Stimulated activated CD4-positive, alpha-beta T cell treated with anti-CD3 and anti-CD28 coated beads, Interleukin-2, amount 100 ng/mL, for 48 hours (primary cell): ENCODE measurements at regions not wholly inside any gene's neighbourhood (a gene's known extent, or its start where the extent isn't known, plus 50 kb on each side); places are given as distances from the start of the nearest gene placed in this dataset.

Source experiments
- DNase-seq, 2 donors: peaks; one replicate each; pipeline ENCODE4 v3.0.0-alpha.2; 2020

DNA sequence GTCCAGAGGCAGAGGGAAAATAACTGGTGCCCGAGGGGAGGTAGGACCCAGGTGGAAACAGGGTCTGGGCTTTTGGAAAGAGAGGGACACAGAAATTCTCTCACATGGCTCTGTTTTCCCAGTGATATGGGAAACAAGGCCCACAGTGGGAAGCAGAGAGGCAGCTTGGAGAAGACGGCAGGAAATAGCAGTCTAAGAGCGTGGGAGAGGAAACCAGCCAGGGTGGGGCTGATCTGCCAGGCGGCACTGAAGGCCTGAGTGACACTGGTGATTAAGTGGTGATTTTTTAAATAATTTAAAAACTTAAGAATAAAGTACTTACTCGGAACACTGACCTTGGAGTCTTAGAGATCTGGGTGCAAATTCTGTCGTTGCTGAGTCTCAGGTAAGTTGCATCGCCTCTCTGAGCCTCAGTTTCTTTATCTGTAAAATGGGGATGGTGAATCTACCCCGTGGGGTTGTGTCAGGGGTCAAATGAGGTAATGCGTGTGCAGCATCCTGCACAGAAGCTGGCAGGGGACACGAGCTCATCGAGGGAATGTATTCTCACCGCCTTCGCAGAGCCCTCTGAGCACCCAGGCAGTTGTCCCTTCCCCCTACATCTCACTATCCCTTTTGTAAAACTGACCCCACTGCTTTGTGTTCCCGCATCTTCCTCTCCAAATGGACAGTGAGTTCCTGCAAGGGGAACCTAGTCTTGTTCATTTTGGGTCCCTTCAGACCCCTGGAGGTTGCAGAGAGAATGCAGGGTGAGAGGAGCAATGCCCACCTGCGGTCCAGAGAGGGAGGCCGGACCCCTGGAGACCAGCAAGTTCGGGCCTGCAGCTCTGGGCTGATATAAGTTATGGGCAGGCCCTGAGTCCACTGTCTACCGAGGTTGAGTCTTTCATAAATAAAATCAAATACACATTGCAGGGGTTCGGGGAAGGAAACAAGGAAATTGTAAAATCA lies 228.6 kb upstream of the PMEPA1 start:
- no peak for DNase-seq

DNA sequence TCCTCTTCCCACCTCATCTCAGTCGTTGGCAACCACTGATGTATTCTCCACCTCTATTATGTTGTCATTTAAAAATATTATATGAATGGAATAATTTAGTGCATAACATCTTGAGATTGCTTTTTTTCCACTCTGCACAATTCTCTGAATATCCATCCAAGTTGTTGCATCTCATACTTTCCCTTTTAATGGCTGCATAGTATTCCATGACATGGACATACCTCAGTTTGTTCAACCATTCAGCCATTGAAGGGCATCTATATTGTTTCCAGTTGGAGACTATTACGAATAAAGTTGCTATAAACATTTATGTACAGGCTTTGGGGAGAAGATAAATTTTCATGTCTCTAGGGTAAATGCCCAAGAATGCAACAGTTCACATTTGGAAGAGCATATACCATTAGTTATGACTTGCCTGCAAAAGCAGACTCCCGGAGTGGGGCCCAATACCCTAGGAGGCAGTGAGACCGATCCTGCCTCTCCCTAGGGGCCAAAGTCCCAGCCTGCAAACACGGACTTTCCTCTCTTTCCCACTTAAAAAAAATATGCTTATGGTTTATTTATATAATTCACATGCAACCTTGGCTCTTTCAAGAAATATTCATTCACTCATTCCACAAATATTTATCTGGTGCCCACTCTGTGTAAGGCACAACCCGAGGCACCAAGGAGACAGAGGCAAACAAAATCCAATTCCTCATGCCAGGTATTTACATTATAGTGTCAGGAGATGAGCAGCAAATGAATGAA lies 227.0 kb upstream of the PMEPA1 start:
- no peak for DNase-seq

DNA sequence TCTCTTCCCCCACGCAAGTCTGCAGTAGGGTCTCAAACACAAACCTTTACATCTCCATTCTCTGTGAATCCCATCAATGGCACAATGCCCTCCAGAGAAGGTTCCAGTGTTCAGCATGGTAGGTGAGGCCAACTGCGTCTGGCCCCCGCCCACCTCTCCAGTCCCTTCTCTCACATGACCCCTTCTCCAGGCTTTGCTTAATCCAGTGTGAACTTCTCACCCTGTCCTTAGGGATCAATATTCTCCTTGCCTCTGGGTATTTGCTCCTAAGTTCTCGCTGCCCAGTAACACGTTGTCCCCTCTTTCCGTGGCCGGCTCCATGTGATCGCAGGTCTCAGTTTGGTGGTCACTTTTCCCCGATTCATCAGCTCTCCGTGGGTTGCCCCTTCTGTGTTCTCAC lies 225.1 kb upstream of the PMEPA1 start:
- DNase-seq: no peak

DNA sequence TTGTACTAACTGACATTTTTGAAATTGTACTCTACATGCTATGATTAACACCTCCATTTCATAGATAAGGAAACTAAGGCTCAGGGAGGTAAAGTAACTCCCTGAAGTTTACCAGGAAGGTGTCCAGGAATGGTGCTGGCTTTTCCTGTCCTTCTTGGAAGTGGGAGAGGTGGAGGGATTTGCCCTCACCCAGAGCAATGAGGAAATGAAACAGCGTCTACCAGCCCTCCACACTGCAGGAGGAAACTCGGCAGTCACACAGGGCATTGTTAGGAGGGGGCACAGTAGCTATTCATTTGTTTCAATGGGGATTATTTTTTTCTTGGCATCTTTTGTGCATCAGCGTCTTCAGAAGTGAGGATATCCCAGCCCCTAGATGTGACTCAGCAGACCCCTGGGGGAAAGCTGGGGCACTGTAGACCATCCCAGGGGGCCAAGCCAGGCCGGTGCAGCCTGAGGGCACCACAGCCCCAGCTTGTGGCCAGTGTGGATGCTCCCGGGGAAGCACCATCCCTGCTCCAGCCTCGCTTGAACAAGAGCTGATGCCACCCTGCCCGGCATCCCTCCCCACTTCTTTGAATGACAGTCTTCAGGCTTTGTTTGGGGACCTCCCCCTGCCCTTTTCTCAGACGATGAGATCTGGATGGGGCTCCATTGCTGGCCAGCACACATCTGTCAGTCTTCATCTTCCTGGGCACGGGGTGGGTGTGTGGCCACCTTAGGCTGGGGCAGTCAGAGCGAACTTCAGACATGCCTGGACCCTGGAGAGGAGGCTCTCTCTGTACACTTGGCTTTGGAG lies 224.4 kb upstream of the PMEPA1 start:
- DNase-seq: no peak

DNA sequence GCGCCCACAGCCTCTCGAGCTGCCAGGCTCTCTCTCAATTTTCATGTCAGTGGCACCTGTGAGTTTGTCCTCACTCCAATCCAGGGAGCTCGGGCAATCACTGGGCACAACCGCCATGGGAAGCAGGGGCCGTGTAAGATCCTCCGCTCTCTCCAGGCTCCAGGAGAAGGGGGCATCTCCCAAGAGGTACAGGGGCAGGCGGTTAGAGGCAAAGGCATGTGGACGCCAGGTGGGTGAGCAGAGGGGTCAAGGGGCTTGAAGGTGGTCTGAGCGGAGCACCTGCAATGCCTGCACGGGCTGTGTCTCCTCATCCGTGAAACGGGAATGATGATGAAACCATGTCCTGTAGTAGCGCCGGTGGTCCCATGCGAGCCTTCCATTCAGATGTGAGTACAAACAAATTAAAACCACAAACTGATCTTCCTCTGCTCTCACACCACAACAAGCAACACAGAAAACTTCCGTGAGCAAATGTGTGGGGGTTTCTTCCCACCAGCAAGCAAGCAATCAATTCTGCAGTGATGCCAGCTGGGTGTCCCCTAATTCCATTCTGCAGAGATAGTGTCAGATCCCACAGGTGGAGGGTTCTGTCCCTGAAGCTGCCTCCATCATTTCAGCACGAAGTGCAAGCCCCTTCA lies 222.5 kb upstream of the PMEPA1 start:
- DNase-seq: no peak

DNA sequence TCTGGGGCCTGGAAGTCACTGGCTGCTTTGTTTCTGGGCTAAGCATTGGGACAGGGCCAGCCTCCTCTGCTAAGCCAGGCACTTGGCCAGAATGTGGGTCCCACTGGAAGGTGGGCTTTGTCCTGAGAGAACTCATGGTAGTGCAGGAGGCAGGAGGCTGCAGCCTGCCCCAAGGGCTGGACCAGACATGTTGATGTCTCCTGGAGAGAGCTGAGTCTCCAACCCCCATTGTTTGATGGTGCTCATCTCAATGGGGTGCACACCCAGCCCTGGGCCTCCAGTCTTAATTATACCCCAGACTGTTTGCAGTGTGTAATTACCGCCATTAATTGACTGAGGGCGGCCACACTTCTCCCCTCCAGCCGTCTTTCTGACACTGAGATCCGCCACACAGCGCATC lies 220.5 kb upstream of the PMEPA1 start:
- DNase-seq: no peak

DNA sequence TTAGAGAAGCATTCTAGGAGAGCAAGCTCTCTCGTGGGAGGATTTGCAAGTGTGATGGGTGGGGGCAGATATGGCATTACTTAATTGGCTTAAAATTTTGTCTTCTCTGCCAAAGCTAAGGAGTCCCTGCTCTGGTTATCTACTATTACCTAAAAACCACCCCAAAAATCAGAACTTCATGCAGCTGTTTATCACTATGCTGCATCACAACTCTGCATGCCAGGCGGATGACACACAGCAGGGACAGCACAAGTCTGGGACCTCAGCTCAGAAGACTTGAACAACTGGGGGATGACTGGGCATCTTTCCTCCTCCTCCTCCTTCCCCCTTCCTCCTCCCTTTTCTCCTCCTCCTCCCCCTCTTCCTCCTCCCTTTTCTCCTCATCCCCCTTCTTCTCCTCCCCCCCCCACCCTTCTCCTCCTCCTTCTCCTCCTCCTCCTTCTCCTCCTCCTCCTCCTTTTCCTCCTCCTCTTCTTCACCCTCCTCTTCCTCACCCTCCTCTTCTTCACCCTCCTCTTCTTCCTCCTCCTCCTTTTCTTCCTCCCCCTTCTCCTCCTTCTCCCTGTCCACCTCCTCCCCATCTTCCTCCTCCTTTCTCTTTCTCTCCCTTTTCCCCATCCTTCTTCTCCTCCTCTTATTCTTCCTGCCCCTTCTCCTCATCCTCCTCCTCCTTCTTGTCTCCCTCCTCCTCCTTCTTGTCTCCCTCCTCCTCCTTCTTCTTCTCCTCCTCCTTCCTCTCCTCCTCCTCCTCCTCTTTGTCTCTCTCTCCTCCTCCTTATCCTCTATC lies 218.6 kb upstream of the PMEPA1 start:
- no peak for DNase-seq

DNA sequence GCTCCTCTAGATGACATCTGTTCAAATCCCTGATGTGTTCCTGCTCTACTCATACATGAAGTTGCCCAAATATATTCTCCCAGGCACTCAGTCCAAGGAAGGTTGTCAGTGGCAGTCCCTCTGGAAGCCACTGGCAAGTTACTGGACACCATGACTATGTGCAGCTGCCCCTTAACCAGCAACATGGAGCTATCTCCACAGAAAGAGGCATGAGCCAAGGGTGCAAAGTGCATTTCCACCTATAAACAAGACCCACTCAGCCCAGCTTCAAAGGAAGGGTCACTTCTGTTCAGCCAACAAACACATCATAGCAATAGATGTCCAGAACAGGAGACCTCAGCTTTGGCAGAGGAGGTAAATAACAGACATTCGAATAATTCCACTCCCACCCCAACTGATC lies 217.6 kb upstream of the PMEPA1 start:
- no peak for DNase-seq

DNA sequence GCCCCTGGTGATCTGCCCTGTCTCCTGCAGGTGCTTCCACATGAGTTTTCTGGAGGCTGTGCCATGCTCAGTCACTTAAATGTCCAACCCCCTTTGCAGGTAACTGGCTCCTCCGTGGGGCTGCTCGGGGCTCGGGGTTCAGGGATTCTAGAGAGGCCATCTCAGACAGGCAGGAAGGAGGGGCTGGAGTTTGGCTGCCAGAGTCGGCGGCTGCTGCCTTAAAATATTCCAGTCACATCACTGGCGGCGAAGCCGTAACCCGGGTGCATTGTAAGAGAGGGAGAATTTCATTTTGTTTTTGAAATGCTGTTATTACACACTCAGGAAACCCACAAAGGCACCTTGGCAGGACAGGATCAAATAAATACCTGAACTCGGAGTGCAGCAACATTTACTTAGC lies 212.9 kb upstream of the PMEPA1 start:
- DNase-seq: no peak

DNA sequence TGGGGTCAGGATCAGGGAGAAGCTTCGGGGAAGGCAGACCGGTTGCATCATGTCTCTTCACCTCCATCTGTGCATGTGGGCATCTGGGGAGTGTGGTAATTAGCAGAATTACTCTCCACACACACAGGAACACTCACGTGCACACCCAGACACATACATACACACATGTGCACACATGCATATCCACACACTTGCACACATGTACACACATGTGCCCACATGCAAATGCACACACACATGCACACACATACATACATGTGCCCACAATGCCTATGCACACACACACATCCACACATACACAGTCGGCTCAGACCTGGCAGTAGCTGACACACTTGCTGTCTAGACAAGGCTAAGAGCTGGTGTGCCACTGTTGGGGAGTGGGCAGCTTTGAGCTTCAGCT lies 212.3 kb upstream of the PMEPA1 start:
- DNase-seq: no peak

DNA sequence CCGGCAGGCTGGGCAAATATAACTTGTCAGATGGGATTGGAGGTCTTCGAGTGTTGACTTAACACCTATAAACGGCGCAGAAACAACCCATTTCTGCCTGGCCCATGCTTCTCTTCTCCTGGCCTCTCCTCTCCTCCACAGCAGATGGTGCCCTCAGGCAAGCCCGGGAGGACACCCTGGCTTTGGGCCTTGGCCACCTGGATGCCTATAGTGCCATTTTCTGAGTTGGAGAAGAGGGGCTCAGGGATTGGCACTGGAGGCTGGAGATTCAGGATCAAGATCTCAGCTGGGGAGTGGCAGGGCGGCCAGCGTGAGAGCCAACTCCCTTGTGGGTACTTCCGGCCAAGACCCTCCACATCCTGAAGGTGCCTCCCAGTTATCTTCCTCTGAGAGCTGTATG lies 211.9 kb upstream of the PMEPA1 start:
- DNase-seq: no peak

DNA sequence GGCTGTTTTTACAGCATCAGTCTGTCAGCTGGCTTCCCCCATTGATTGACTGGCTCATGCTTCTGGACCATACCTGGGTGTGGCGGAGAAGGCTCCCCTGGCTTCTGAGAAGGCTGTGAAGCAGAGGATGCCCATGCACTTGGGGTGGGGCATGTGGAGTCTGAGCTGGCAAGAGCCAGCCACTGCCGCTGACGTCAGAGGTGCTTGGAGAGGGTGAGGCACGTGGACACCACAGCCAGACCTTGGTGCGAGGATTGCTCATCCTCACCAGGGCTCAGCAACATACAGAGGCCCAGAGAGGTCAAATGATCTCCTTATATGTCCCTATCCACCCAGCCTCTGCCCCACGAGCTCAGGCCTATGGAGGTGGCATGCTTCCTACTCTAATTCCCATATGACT lies 211.2 kb upstream of the PMEPA1 start:
- DNase-seq: no peak

DNA sequence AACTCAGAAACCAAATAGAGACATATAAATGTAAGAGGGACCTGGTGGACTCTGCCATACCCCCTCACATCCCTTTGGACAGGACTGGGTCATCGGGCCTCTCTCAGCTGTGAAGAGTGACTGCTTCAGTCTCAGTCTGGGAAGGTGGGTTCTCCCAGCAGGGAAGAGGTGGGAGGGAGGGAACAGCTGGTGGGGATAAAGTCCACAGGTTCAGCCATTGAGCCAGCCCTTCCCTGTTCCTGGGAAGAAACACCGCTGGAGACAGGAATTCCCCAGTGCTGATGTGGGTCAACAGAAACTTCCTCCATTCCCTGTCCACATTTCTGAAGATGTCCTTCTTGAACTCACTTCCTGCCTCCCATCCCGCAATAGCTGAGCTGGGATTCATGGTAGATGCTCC lies 209.2 kb upstream of the PMEPA1 start:
- DNase-seq: no peak

DNA sequence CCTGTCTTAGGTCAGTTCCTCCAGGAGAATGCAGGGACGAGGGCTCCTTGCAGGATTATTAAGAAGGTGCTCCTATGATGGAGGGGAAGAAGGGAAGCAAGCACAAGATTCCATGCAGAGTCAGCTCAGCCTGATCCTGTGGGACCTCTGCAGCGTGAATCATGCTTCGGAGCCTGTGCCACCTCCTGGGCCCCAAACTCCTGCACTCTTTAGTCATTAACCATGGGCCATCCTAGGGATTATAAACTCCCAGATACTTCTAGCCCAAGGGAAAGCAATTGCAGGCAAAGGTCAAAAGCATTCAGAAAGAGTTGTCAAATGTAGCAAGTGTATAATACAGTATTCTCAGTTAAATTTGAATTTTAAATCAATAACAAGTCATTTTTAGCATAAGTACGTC lies 208.7 kb upstream of the PMEPA1 start:
- DNase-seq: no peak

DNA sequence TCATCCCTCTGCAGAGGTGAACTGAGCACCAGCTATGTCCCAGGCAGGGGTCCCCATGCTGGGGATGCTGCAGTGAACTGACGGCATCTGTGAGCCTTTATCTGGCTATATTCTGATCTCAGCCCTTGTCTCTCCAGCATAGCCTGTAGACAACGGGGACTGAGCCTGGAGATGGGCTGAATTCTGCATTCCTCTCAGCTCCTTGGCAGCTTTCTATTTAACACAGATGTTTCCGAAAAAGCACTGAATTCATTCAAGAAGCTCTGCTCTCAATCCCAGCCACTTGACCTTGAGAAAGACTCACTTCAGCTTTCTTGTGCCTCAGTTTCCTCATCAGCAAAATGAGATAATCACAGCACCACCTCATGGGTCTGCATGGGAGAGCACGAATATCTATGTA lies 204.4 kb upstream of the PMEPA1 start:
- DNase-seq: no peak

DNA sequence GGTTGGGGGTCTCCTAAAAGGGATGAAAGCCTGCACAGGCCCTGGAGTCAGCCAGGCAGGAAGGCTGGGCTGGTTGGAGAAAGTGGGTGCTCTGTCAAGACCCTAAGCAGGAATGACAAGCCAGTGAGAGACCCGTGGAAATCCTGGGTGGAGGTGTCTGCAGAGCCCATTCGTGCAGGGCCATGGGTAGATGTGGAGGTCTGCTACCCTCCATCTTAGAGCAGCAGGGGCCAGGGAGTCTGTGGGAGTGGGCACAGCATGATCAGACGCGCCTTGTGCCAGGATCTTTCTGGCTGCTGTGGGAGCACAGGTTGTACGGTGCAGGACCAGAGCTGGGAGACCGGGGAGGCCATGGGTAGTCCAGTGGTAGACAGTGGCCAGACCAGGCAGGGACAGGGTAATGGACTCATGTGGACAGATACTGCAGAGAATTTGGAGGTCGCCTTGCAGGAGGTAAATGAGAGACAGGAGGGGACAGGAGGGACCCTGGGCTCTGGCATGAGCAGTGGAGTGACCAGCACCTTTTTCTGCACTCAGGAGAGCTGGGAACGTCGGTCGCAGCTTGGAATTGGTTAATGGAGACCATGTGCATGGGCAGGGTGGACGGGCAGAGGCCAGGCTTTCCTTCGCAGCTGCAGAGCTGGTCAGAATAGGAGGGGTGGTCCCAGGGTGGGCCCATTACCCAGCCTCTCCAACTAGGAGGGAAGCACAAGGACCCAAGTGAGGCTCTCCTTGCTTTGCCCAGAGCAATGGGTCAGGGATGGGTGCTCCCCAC lies 203.5 kb upstream of the PMEPA1 start:
- no peak for DNase-seq

DNA sequence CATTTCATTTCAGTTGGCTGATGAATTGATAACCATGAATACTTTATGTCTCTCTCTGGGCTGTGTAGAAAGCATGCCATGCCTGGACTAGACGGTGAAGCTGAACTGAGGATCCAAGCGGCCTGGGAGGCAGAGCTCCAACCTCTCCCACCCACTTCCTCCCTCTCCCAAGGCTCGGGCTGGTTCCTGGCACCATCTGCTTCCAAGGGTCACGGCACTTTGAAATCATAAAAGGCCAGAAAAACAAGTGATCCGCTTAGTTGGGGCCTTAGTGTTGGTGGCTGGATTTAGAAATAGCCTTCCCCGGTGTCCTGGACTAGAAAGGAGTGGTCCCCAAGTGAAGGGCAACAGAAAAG lies 202.4 kb upstream of the PMEPA1 start:
- no peak for DNase-seq

DNA sequence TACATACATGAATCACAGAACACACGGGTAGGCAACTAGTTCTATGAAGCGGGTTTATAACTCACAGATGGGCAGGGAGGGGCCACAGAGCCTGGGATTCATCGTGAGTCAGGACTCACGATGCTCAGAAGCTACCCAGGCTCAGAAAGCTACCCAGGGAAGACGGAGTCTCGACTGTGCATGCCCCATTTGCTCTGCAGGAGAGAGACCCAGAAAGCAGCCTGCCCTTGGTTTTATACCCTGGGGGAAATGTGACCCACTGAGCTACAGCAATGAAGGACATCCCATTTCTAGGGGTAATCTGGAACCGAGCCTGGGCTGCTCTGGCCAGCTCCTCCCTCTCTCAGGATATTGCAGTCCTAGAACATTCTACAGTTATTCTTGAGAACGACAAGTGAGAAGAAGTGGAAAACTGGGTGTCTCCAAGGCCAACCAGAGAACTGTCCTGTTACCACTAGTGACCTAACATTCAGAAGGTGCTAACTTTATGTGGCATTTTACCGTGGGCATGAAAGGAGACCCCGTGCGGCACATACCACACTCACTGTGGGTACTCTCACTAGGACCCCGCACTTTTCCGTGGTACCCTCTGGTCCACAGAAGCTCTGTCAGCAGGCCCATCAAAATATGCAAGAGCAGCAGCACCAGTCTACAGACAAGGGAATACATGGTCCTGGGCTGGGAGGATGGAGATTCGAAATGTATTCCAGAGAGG lies 201.9 kb upstream of the PMEPA1 start:
- no peak for DNase-seq

DNA sequence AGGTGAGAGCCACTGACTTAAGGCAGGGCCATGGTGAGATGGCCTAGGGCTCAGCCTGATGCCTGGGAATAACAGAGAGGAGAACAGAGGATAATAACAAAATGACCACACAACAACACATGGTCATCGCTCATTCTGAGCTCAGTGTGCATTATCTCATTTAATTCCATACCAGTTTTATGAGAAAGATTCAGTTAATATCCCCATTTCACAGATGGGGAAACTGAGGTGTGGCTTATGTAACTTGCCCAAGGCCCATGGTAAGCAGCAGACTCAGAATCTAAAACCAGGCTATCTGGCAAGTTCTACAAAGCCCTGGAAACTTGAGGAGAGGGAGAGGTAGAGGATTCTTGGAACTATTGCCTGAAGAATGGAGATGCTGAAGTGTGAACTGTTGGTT lies 200.9 kb upstream of the PMEPA1 start:
- DNase-seq: no peak

DNA sequence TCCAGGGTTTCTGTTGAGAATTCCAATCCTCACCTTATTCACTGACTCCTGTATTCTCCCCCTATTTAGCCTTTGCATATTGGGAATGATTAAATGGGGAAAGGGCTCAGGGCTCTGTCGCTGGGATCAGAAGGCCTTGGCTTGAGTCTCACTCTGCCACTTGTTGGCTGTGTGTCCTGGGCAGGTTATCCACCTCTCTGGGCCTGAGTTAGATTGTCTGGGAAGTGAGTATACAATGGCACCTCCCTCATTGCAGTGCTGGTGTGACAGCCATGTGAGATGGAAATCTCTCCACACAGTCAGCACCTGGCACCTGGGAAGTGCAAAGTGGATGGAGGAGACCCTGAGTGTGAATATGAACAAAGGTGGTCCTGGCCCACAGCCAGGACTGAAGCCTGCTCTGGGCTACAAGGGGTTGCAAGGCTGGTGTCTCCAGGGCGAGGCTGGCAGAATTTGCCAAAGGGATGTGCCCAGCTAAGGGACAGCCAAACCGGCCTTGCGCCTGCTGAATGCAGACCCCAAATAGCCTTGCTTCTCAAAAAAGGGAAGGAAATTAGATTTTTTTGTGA lies 200.0 kb upstream of the PMEPA1 start:
- no peak for DNase-seq
